ENCODE measurements at regions not wholly inside any gene's neighbourhood (a gene's known extent, or its start where the extent isn't known, plus 50 kb on each side); places are given as distances from the start of the nearest gene placed in this dataset.

DNA sequence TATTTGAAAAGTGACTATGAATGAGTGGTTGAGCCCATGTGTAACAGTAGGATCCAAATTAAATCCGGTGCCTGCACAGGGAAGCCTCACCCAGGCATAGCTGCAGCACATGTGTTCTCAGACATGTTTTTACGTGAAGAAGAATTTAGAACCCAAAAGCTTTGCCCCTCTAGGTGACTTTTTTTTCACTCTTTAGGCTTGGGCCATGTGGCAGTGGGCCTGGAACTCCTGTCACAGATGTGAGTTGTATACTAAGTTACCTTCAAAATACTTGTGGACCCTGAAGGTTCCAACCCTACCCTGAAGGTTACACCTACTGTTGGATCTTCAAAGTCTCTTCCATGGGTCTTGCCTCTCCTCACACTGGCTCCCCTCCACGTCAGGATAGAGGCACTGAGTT, 146.6 kb downstream of the GAS1 start:
- WGBS, 2 donors: 78 to 88% methylated on average over 3 of the region's 3 CpGs
- Histone ChIP-seq H3K9ac (ENCODE audit: insufficient read depth in 1 of 2, low read length in 2 of 2) (no peak overlapping the region), H3K27ac (ENCODE audit: low read depth in 1 of 2, low read length in 1 of 2) (no peak overlapping the region), H3K9me3 (ENCODE audit: control insufficient read depth in 4 of 4, insufficient read depth in 3 of 4, low read length in 3 of 4) (peaks cover 0 to 4% (median 1%) of the 10 kb centered on the region in 4 donors), H3K36me3 (ENCODE audit: control insufficient read depth in 4 of 4, insufficient read depth in 4 of 4, low read length in 4 of 4) (no peaks in the 10 kb centered on the region), H3K27me3 (ENCODE audit: control insufficient read depth in 3 of 3, insufficient read depth in 3 of 3, low read length in 2 of 3) (peaks cover 0 to 15% (median 3%) of the 10 kb centered on the region in 3 donors), H3K4me1 (ENCODE audit: control insufficient read depth in 5 of 5, insufficient read depth in 5 of 5, low read length in 5 of 5) (peaks cover 0 to 25% (median 1%) of the 10 kb centered on the region in 5 donors), H3K4me3 (no peak overlapping the region)
- ATAC-seq (ENCODE audit: insufficient read depth, low FRiP score) (no peak), DNase-seq (no peak)
- TF ChIP-seq, protein P1, sequence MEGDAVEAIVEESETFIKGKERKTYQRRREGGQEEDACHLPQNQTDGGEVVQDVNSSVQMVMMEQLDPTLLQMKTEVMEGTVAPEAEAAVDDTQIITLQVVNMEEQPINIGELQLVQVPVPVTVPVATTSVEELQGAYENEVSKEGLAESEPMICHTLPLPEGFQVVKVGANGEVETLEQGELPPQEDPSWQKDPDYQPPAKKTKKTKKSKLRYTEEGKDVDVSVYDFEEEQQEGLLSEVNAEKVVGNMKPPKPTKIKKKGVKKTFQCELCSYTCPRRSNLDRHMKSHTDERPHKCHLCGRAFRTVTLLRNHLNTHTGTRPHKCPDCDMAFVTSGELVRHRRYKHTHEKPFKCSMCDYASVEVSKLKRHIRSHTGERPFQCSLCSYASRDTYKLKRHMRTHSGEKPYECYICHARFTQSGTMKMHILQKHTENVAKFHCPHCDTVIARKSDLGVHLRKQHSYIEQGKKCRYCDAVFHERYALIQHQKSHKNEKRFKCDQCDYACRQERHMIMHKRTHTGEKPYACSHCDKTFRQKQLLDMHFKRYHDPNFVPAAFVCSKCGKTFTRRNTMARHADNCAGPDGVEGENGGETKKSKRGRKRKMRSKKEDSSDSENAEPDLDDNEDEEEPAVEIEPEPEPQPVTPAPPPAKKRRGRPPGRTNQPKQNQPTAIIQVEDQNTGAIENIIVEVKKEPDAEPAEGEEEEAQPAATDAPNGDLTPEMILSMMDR (IDR thresholded peaks at IDR 0.05; ENCODE audit: control extremely low read depth, extremely low read depth): no peak

GRCh38 chr9:86798966-86799365, 148.3 kb downstream of the GAS1 start:
- Histone ChIP-seq H3K4me1 (ENCODE audit: control insufficient read depth in 5 of 5, insufficient read depth in 5 of 5, low read length in 5 of 5) (peaks cover 0 to 42% (median 12%) of the 10 kb centered on the region in 5 donors), H3K4me3 (no peak overlapping the region), H3K27ac (ENCODE audit: low read depth in 1 of 2, low read length in 1 of 2) (no peak overlapping the region), H3K9ac (ENCODE audit: insufficient read depth in 1 of 2, low read length in 2 of 2) (no peak overlapping the region), H3K9me3 (ENCODE audit: control insufficient read depth in 4 of 4, insufficient read depth in 3 of 4, low read length in 3 of 4) (peaks cover 0 to 4% (median 1%) of the 10 kb centered on the region in 4 donors), H3K36me3 (ENCODE audit: control insufficient read depth in 4 of 4, insufficient read depth in 4 of 4, low read length in 4 of 4) (no peaks in the 10 kb centered on the region), H3K27me3 (ENCODE audit: control insufficient read depth in 3 of 3, insufficient read depth in 3 of 3, low read length in 2 of 3) (peaks cover 0 to 15% (median 3%) of the 10 kb centered on the region in 3 donors)
- WGBS, 2 donors: 84% methylated on average over 4 of the region's 4 CpGs
- no peak for DNase-seq
- TF ChIP-seq, protein P1 (IDR thresholded peaks at IDR 0.05; ENCODE audit: control extremely low read depth, extremely low read depth): no peak
- ATAC-seq (ENCODE audit: insufficient read depth, low FRiP score): no peak

- no peak overlapping the region for H3K27ac ChIP-seq (ENCODE audit: low read depth in 1 of 2, low read length in 1 of 2)
- H3K36me3 ChIP-seq (ENCODE audit: control insufficient read depth in 4 of 4, insufficient read depth in 4 of 4, low read length in 4 of 4): no peaks in the 10 kb centered on the region
- DNase-seq (no peak), ATAC-seq (ENCODE audit: insufficient read depth, low FRiP score) (no peak)
- no peaks in the 10 kb centered on the region for H3K9me3 ChIP-seq (ENCODE audit: control insufficient read depth in 4 of 4, insufficient read depth in 3 of 4, low read length in 3 of 4)
- peaks cover 0 to 59% (median 12%) of the 10 kb centered on the region in 5 donors for H3K4me1 ChIP-seq (ENCODE audit: control insufficient read depth in 5 of 5, insufficient read depth in 5 of 5, low read length in 5 of 5)
- H3K9ac ChIP-seq (ENCODE audit: insufficient read depth in 1 of 2, low read length in 2 of 2): no peak overlapping the region
- H3K4me3 ChIP-seq: no peak overlapping the region
- TF ChIP-seq, protein P1 (IDR thresholded peaks at IDR 0.05; ENCODE audit: control extremely low read depth, extremely low read depth): no peak
- WGBS, 2 donors: 80 to 91% methylated on average over 2 of the region's 2 CpGs
- peaks cover 0 to 7% (median 3%) of the 10 kb centered on the region in 3 donors for H3K27me3 ChIP-seq (ENCODE audit: control insufficient read depth in 3 of 3, insufficient read depth in 3 of 3, low read length in 2 of 3)
Observed at GRCh38 chr9:86796666-86797065, 150.6 kb downstream of the GAS1 start.

Measured in lung (tissue), 11 donors.